BJ (cell line): ENCODE measurements at regions not wholly inside any gene's neighbourhood (a gene's known extent, or its start where the extent isn't known, plus 50 kb on each side); places are given as distances from the start of the nearest gene placed in this dataset.

Experiments used
- CTCF ChIA-PET: fragments of 350-600 bp; formaldehyde crosslinking; extraction: SDS; loops from one replicate; lab custom pipeline; 2021; ENCODE audit warnings: antibody characterized with exemption, inconsistent platforms; lab: Yijun Ruan, JAX
- POLR2A ChIA-PET: fragments of 300-600 bp; sonication (Branson Sonifier 250); formaldehyde crosslinking; extraction: SDS; loops from one replicate; lab custom pipeline; 2021; ENCODE audit warnings: antibody characterized with exemption; lab: Charles Lee
- DNase-seq: peaks from one replicate; pipeline ENCODE4 v3.0.0-alpha.2; 2011; ENCODE audit warnings: low read depth
- H3K27me3 ChIP-seq: 2 replicates; pipeline ENCODE4 v1.6.0; 2011; ENCODE audit warnings: low read length; ENCODE audit not compliant: control insufficient read depth, insufficient read depth
- H3K36me3 ChIP-seq: 2 replicates; pipeline ENCODE4 v1.5.1; 2011; ENCODE audit warnings: low read length; ENCODE audit not compliant: control insufficient read depth, insufficient read depth
- H3K4me3 ChIP-seq: 2 replicates; pipeline ENCODE4 v1.5.1; 2011; ENCODE audit warnings: low read depth, mild to moderate bottlenecking, control low read depth, low read length
- TF ChIP-seq, protein P1 (sequence below): IDR thresholded peaks from 2 replicates; pipeline ENCODE4 v1.5.1; 2011; ENCODE audit warnings: low read depth, mild to moderate bottlenecking, control low read depth, inconsistent platforms, low read length, moderate library complexity; ENCODE audit not compliant: insufficient read depth

GRCh38 chr6:842141-842540 lies 149.2 kb upstream of the EXOC2 start:
- Histone ChIP-seq H3K36me3 (no peaks in the 10 kb centered on the region), H3K27me3 (no peaks in the 10 kb centered on the region; the same call in 1 of the 2 replicates), H3K4me3 (no peak overlapping the region)
- CTCF ChIA-PET, result no interaction called here
- TF ChIP-seq, protein P1, sequence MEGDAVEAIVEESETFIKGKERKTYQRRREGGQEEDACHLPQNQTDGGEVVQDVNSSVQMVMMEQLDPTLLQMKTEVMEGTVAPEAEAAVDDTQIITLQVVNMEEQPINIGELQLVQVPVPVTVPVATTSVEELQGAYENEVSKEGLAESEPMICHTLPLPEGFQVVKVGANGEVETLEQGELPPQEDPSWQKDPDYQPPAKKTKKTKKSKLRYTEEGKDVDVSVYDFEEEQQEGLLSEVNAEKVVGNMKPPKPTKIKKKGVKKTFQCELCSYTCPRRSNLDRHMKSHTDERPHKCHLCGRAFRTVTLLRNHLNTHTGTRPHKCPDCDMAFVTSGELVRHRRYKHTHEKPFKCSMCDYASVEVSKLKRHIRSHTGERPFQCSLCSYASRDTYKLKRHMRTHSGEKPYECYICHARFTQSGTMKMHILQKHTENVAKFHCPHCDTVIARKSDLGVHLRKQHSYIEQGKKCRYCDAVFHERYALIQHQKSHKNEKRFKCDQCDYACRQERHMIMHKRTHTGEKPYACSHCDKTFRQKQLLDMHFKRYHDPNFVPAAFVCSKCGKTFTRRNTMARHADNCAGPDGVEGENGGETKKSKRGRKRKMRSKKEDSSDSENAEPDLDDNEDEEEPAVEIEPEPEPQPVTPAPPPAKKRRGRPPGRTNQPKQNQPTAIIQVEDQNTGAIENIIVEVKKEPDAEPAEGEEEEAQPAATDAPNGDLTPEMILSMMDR, result no peak
- POLR2A ChIA-PET, result no interaction called here
- DNase-seq, result no peak

DNA sequence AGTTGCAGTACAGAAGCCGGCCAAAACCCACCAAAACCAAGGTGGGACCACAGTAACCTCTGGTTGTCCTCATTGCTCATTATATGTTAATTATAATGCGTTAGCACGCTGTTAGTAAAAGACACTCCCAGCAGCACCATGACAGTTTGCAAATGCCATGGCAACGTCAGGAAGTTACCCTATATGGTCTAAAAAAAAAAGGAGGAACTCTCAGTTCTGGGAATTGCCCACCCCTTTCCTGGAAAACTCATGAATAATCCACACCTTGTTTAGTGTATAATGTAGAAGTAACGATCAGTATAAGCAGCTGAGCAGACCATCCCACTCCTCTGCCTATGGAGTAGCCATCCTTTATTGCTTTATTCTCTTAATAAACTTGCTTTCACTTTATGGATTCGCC lies 148.6 kb upstream of the EXOC2 start:
- no peak for DNase-seq
- Histone ChIP-seq H3K4me3 (no peak overlapping the region), H3K27me3 (no peaks in the 10 kb centered on the region; the same call in 1 of the 2 replicates), H3K36me3 (no peaks in the 10 kb centered on the region)
- ChIA-PET CTCF (no interaction called here), POLR2A (no interaction called here)
- TF ChIP-seq, protein P1, result no peak

GRCh38 chr6:839201-839600 lies 146.3 kb upstream of the EXOC2 start:
- Histone ChIP-seq H3K27me3 (no peaks in the 10 kb centered on the region; the same call in 1 of the 2 replicates), H3K4me3 (no peak overlapping the region), H3K36me3 (no peaks in the 10 kb centered on the region)
- TF ChIP-seq, protein P1, result no peak
- ChIA-PET CTCF (no interaction called here), POLR2A (no interaction called here)
- DNase-seq, result no peak

- POLR2A ChIA-PET, result no interaction called here
- DNase-seq, result no peak
These were observed 144.4 kb upstream of the EXOC2 start for GRCh38 chr6:837380-837779.

GRCh38 chr6:836276-836853 lies 143.4 kb upstream of the EXOC2 start:
- CTCF ChIA-PET, result interaction anchor here (0.8 kb wide), 1 partner anchor 114 kb away, joined by 4 read pairs; no protein-coding TSS in a partner anchor
- DNase-seq, result no peak
- Histone ChIP-seq H3K27me3 (no peaks in the 10 kb centered on the region), H3K36me3 (no peaks in the 10 kb centered on the region), H3K4me3 (no peak overlapping the region)
- TF ChIP-seq, protein P1, result no peak
- POLR2A ChIA-PET, result no interaction called here

More at GRCh38 chr6:837380-837779, 144.4 kb upstream of the EXOC2 start:
- CTCF ChIA-PET, result no interaction called here
- Histone ChIP-seq H3K27me3 (no peaks in the 10 kb centered on the region; the same call in 1 of the 2 replicates), H3K36me3 (no peaks in the 10 kb centered on the region), H3K4me3 (no peak overlapping the region)
- TF ChIP-seq, protein P1, result no peak
